HEK293 (cell line): ENCODE measurements at regions not wholly inside any gene's neighbourhood (a gene's known extent, or its start where the extent isn't known, plus 50 kb on each side); places are given as distances from the start of the nearest gene placed in this dataset.

ENCODE experiments used
- CTCF ChIA-PET: fragments of 350-600 bp; formaldehyde crosslinking; extraction: SDS; loops from one replicate; lab custom pipeline; 2021; ENCODE audit warnings: antibody characterized with exemption; lab: Yijun Ruan, JAX
- POLR2A ChIA-PET: fragments of 300-600 bp; formaldehyde crosslinking; extraction: SDS; loops from one replicate; lab custom pipeline; 2020; ENCODE audit warnings: antibody characterized with exemption, inconsistent platforms; lab: Yijun Ruan, JAX
- H3K27ac ChIP-seq: fragments of 200-500 bp; sonication (Bioruptor generic); 2 replicates; pipeline ENCODE4 v1.5.1; 2014; ENCODE audit warnings: low read depth, low read length, control low read depth, inconsistent platforms; ENCODE audit errors: extremely low read depth
- H3K36me3 ChIP-seq, 2 experiments: fragments of 200-500 bp in 1 of 2; sonication (Bioruptor generic) in 1 of 2; 1 replicate in 1 of 2; 2 replicates in 1 of 2; pipeline ENCODE4 v1.5.1; 2014 to 2017; ENCODE audit warnings: inconsistent platforms in 2 of 2, low read length in 2 of 2; ENCODE audit not compliant: control insufficient read depth in 2 of 2, insufficient read depth in 1 of 2
- H3K4me1 ChIP-seq: fragments of 200-500 bp; sonication (Bioruptor generic); 2 replicates; pipeline ENCODE4 v1.5.1; 2014; ENCODE audit warnings: mild to moderate bottlenecking, low read length, inconsistent platforms; ENCODE audit not compliant: control insufficient read depth, insufficient read depth
- H3K4me3 ChIP-seq: 2 replicates; pipeline ENCODE4 v1.5.1; 2011; ENCODE audit warnings: low read depth, mild to moderate bottlenecking, control low read depth, low read length, moderate library complexity
- H3K9me3 ChIP-seq: fragments of 200-500 bp; sonication (Bioruptor generic); 2 replicates; pipeline ENCODE4 v1.5.1; 2014; ENCODE audit warnings: low read depth, low read length, inconsistent platforms; ENCODE audit not compliant: control insufficient read depth, insufficient read depth
- EGR2 ChIP-seq: fragments of 450-650 bp; formaldehyde crosslinking; IDR thresholded peaks from 2 replicates; pipeline ENCODE4 v1.5.1; 2016; ENCODE audit warnings: low read depth, missing biosample characterization, missing genetic modification characterization
- IKZF3 ChIP-seq: fragments of 450-650 bp; IDR thresholded peaks from 2 replicates; pipeline ENCODE4 v1.5.0; 2018; ENCODE audit warnings: missing biosample characterization, mild to moderate bottlenecking, missing genetic modification characterization, moderate library complexity
- KLF1 ChIP-seq: fragments of 450-650 bp; formaldehyde crosslinking; IDR thresholded peaks from 2 replicates; pipeline ENCODE4 v1.5.1; 2016; ENCODE audit warnings: missing biosample characterization, missing genetic modification characterization
- ZBTB7A ChIP-seq: fragments of 450-650 bp; formaldehyde crosslinking; IDR thresholded peaks from 2 replicates; pipeline ENCODE4 v1.5.1; 2016; ENCODE audit warnings: low read depth, missing biosample characterization, missing genetic modification characterization
- ZFHX2 ChIP-seq: fragments of 450-650 bp; formaldehyde crosslinking; conservative IDR thresholded peaks from 2 replicates; pipeline ENCODE4 v1.5.1; 2016; ENCODE audit warnings: missing biosample characterization, missing genetic modification characterization
- ZIC2 ChIP-seq: fragments of 450-650 bp; formaldehyde crosslinking; IDR thresholded peaks from 2 replicates; pipeline ENCODE4 v1.5.1; 2016; ENCODE audit warnings: missing biosample characterization, missing genetic modification characterization
- ZNF10 ChIP-seq: fragments of 450-650 bp; formaldehyde crosslinking; IDR thresholded peaks from 2 replicates; pipeline ENCODE4 v1.5.1; 2017; ENCODE audit warnings: missing biosample characterization, missing genetic modification characterization
- ZNF266 ChIP-seq: fragments of 450-650 bp; formaldehyde crosslinking; IDR thresholded peaks from 2 replicates; pipeline ENCODE4 v1.5.1; 2016; ENCODE audit warnings: missing biosample characterization, missing genetic modification characterization, low read depth
- ZNF548 ChIP-seq: fragments of 450-650 bp; formaldehyde crosslinking; IDR thresholded peaks from 2 replicates; pipeline ENCODE4 v1.5.1; 2016; ENCODE audit warnings: missing biosample characterization, missing genetic modification characterization
- ZNF600 ChIP-seq: fragments of 450-650 bp; formaldehyde crosslinking; IDR thresholded peaks from 2 replicates; pipeline ENCODE4 v1.5.1; 2016; ENCODE audit warnings: missing biosample characterization, missing genetic modification characterization
- ZNF621 ChIP-seq: fragments of 450-650 bp; formaldehyde crosslinking; IDR thresholded peaks from 2 replicates; pipeline ENCODE4 v1.5.1; 2017; ENCODE audit warnings: missing biosample characterization, missing genetic modification characterization
- ZNF623 ChIP-seq: fragments of 450-650 bp; formaldehyde crosslinking; IDR thresholded peaks from 2 replicates; pipeline ENCODE4 v1.5.1; 2016; ENCODE audit warnings: missing biosample characterization, missing genetic modification characterization
- TF ChIP-seq, protein P1 (sequence below): fragments of 450-650 bp; formaldehyde crosslinking; IDR thresholded peaks from 2 replicates; pipeline ENCODE4 v1.5.1; 2016; ENCODE audit warnings: missing biosample characterization, missing genetic modification characterization
- TF ChIP-seq, protein P2 (sequence below): fragments of 450-650 bp; formaldehyde crosslinking; IDR thresholded peaks from 2 replicates; pipeline ENCODE4 v1.5.1; 2016; ENCODE audit warnings: missing biosample characterization, missing genetic modification characterization, borderline replicate concordance
- TF ChIP-seq, protein P3 (sequence below): fragments of 450-650 bp; formaldehyde crosslinking; IDR thresholded peaks from 2 replicates; pipeline ENCODE4 v1.5.1; 2016; ENCODE audit warnings: missing biosample characterization, missing genetic modification characterization

- TF ChIP-seq, protein P1, sequence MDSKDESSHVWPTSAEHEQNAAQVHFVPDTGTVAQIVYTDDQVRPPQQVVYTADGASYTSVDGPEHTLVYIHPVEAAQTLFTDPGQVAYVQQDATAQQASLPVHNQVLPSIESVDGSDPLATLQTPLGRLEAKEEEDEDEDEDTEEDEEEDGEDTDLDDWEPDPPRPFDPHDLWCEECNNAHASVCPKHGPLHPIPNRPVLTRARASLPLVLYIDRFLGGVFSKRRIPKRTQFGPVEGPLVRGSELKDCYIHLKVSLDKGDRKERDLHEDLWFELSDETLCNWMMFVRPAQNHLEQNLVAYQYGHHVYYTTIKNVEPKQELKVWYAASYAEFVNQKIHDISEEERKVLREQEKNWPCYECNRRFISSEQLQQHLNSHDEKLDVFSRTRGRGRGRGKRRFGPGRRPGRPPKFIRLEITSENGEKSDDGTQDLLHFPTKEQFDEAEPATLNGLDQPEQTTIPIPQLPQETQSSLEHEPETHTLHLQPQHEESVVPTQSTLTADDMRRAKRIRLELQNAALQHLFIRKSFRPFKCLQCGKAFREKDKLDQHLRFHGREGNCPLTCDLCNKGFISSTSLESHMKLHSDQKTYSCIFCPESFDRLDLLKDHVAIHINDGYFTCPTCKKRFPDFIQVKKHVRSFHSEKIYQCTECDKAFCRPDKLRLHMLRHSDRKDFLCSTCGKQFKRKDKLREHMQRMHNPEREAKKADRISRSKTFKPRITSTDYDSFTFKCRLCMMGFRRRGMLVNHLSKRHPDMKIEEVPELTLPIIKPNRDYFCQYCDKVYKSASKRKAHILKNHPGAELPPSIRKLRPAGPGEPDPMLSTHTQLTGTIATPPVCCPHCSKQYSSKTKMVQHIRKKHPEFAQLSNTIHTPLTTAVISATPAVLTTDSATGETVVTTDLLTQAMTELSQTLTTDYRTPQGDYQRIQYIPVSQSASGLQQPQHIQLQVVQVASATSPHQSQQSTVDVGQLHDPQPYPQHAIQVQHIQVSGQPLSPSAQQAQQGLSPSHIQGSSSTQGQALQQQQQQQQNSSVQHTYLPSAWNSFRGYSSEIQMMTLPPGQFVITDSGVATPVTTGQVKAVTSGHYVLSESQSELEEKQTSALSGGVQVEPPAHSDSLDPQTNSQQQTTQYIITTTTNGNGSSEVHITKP (tag by site-specific recombination): no peak
- TF ChIP-seq IKZF3 (tag by site-specific recombination) (no peak), ZIC2 (tag by site-specific recombination) (peak; percentile 63; the same call in 1 of the 2 replicates), ZNF600 (tag by site-specific recombination) (0 out of 2 replicates have a peak, but pooled peaks have one; percentile 35)
- TF ChIP-seq, protein P2, sequence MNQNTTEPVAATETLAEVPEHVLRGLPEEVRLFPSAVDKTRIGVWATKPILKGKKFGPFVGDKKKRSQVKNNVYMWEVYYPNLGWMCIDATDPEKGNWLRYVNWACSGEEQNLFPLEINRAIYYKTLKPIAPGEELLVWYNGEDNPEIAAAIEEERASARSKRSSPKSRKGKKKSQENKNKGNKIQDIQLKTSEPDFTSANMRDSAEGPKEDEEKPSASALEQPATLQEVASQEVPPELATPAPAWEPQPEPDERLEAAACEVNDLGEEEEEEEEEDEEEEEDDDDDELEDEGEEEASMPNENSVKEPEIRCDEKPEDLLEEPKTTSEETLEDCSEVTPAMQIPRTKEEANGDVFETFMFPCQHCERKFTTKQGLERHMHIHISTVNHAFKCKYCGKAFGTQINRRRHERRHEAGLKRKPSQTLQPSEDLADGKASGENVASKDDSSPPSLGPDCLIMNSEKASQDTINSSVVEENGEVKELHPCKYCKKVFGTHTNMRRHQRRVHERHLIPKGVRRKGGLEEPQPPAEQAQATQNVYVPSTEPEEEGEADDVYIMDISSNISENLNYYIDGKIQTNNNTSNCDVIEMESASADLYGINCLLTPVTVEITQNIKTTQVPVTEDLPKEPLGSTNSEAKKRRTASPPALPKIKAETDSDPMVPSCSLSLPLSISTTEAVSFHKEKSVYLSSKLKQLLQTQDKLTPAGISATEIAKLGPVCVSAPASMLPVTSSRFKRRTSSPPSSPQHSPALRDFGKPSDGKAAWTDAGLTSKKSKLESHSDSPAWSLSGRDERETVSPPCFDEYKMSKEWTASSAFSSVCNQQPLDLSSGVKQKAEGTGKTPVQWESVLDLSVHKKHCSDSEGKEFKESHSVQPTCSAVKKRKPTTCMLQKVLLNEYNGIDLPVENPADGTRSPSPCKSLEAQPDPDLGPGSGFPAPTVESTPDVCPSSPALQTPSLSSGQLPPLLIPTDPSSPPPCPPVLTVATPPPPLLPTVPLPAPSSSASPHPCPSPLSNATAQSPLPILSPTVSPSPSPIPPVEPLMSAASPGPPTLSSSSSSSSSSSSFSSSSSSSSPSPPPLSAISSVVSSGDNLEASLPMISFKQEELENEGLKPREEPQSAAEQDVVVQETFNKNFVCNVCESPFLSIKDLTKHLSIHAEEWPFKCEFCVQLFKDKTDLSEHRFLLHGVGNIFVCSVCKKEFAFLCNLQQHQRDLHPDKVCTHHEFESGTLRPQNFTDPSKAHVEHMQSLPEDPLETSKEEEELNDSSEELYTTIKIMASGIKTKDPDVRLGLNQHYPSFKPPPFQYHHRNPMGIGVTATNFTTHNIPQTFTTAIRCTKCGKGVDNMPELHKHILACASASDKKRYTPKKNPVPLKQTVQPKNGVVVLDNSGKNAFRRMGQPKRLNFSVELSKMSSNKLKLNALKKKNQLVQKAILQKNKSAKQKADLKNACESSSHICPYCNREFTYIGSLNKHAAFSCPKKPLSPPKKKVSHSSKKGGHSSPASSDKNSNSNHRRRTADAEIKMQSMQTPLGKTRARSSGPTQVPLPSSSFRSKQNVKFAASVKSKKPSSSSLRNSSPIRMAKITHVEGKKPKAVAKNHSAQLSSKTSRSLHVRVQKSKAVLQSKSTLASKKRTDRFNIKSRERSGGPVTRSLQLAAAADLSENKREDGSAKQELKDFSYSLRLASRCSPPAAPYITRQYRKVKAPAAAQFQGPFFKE (tag by site-specific recombination): no peak
Measured at GRCh38 chr17:73750975-73751374, 106.7 kb upstream of the SDK2 start (continued).

DNA sequence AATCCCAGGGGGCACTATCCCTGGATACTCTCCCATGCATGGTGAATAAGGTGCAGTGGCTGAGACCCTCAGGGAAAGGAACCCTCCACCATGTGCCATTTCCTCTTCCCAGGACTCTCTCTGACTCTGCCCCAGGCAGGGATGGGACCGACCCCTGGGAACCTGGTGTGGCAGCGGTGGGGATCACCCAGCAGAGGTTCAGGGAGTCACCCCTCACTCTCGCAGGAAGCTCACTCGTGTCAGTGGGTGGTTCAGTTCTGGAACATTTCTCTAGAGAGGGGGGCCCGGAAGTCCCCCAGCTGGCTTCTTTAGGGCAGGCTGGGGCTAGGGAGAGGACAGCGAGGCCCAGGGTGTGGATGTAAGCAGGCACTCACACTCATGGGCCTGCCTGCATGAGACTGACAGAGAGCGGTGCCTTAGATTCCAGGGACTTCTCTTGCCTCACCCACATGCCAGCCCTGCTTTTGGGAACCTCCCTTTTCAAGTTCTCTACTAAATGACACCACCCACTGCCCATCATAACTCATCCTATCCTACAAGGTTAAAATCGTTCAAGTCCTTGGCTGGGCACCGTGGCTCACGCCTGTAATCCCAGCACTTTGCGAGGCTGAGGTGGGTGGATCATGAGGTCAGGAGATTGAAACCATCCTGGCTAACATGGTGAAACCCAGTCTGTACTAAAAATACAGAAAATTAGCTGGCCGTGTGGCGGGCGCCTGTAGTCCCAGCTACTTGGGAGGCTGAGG lies 109.7 kb upstream of the SDK2 start:
- TF ChIP-seq, protein P3, sequence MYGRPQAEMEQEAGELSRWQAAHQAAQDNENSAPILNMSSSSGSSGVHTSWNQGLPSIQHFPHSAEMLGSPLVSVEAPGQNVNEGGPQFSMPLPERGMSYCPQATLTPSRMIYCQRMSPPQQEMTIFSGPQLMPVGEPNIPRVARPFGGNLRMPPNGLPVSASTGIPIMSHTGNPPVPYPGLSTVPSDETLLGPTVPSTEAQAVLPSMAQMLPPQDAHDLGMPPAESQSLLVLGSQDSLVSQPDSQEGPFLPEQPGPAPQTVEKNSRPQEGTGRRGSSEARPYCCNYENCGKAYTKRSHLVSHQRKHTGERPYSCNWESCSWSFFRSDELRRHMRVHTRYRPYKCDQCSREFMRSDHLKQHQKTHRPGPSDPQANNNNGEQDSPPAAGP (tag by site-specific recombination): peak; percentile 43; the same call in 1 of the 2 replicates
- TF ChIP-seq EGR2 (tag by site-specific recombination): peak; percentile 90
- TF ChIP-seq ZNF621: no peak
- TF ChIP-seq ZNF548 (tag by site-specific recombination): no peak
- TF ChIP-seq ZFHX2 (tag by site-specific recombination): peak; percentile 95
- no peak for TF ChIP-seq ZNF10 (tag by site-specific recombination)
- no peak for TF ChIP-seq ZNF623 (tag by site-specific recombination)
- peak; percentile 75 for TF ChIP-seq KLF1 (tag by site-specific recombination)
- no peak for TF ChIP-seq ZNF266 (tag by site-specific recombination)
- no peak for TF ChIP-seq ZBTB7A (tag by site-specific recombination)
- Histone ChIP-seq H3K4me3 (no peak overlapping the region), H3K4me1 (no peaks in the 10 kb centered on the region), H3K9me3 (no peaks in the 10 kb centered on the region), H3K27ac (no peak overlapping the region), H3K36me3 (no peaks in the 10 kb centered on the region)
- POLR2A ChIA-PET: no interaction called here
- CTCF ChIA-PET: interaction anchor here (0.6 to 0.7 kb wide), 2 partner anchors 46 to 926 kb away, joined by 3 to 5 read pairs; no protein-coding TSS in a partner anchor
